22Rv1 (cell line): ENCODE measurements at regions not wholly inside any gene's neighbourhood (a gene's known extent, or its start where the extent isn't known, plus 50 kb on each side); places are given as distances from the start of the nearest gene placed in this dataset.

ENCODE experiments used
- CTCF ChIP-seq: fragments of 450-650 bp; IDR thresholded peaks from 2 replicates; pipeline ENCODE4 v1.5.1; 2017; ENCODE audit warnings: mild to moderate bottlenecking
- ZFX ChIP-seq: fragments of 450-650 bp; IDR thresholded peaks from 2 replicates; pipeline ENCODE4 v1.6.1; 2017; ENCODE audit warnings: antibody characterized with exemption, borderline replicate concordance

- no peak for TF ChIP-seq CTCF
- no peak for TF ChIP-seq ZFX
These were observed 442.3 kb upstream of the RGPD4 start for GRCh38 chr2:107384422-107384821.
